PC-3 (cell line): ENCODE measurements at regions not wholly inside any gene's neighbourhood (a gene's known extent, or its start where the extent isn't known, plus 50 kb on each side); places are given as distances from the start of the nearest gene placed in this dataset.

Experiments
- ATAC-seq: fragments of 200-7000 bp; cut with Tn5 transposase; 2 replicates; pipeline ENCODE4 v1.9.1; 2020; ENCODE audit warnings: mild to moderate bottlenecking, moderate library complexity
- BruUV-seq: library from RNA; stranded (reverse); fragments of 400-500 nt; replicated peaks from 2 replicates; lab custom pipeline; 2021; lab: Mats Ljungman, UMichigan
- CTCF ChIA-PET: fragments of 300-600 bp; sonication (Branson Sonifier 250); formaldehyde crosslinking; loops from one replicate; lab custom pipeline; 2022; ENCODE audit warnings: antibody characterized with exemption; lab: Charles Lee
- POLR2A ChIA-PET: fragments of 300-600 bp; sonication (Branson Sonifier 250); formaldehyde crosslinking; loops from one replicate; lab custom pipeline; 2022; ENCODE audit warnings: antibody characterized with exemption; ENCODE audit not compliant: unreplicated experiment; lab: Charles Lee
- DNase-seq: peaks from one replicate; pipeline ENCODE4 v3.0.0-alpha.2; 2015
- H2AFZ ChIP-seq: fragments of 300-600 bp; sonication (generic); 2 replicates; pipeline ENCODE4 v1.6.0; 2016; ENCODE audit warnings: antibody characterized with exemption, low read length
- H3F3A ChIP-seq: fragments of 300-600 bp; sonication (generic); one replicate; pipeline ENCODE4 v1.6.0; 2017; ENCODE audit warnings: antibody characterized with exemption, low read length, control low read depth, mild to moderate bottlenecking; ENCODE audit not compliant: unreplicated experiment
- H3K27ac ChIP-seq: fragments of 300-600 bp; sonication (generic); 2 replicates; pipeline ENCODE4 v1.5.1; 2016; ENCODE audit warnings: mild to moderate bottlenecking, low read length
- H3K27me3 ChIP-seq: fragments of 300-600 bp; sonication (generic); 2 replicates; pipeline ENCODE4 v1.6.1; 2016; ENCODE audit warnings: low read length, mixed read lengths
- H3K36me3 ChIP-seq: fragments of 300-600 bp; sonication (generic); 2 replicates; pipeline ENCODE4 v1.6.1; 2016; ENCODE audit warnings: low read depth, mixed run types, low read length, mixed read lengths
- H3K4me1 ChIP-seq: fragments of 300-600 bp; sonication (generic); 2 replicates; pipeline ENCODE4 v1.5.1; 2016; ENCODE audit warnings: low read length; ENCODE audit not compliant: insufficient read depth
- H3K4me2 ChIP-seq: fragments of 300-600 bp; sonication (generic); 2 replicates; pipeline ENCODE4 v1.6.0; 2016; ENCODE audit warnings: low read length
- H3K4me3 ChIP-seq: fragments of 300-600 bp; sonication (generic); 2 replicates; pipeline ENCODE4 v1.5.1; 2016; ENCODE audit warnings: mild to moderate bottlenecking, low read length, mixed read lengths
- H3K79me2 ChIP-seq: fragments of 300-600 bp; sonication (generic); 2 replicates; pipeline ENCODE4 v1.6.1; 2017; ENCODE audit warnings: low read length, mixed read lengths
- H3K9ac ChIP-seq: fragments of 300-600 bp; sonication (generic); 2 replicates; pipeline ENCODE4 v1.6.0; 2016; ENCODE audit warnings: mild to moderate bottlenecking, low read length
- H3K9me2 ChIP-seq: fragments of 300-600 bp; sonication (generic); replicated peaks from 2 replicates; pipeline ENCODE4 v1.6.1; 2016; ENCODE audit warnings: mixed run types, low read length, mixed read lengths
- H3K9me3 ChIP-seq: fragments of 300-600 bp; sonication (generic); 2 replicates; pipeline ENCODE4 v1.6.1; 2016; ENCODE audit warnings: low read length, mixed read lengths
- H4K20me1 ChIP-seq: fragments of 300-600 bp; sonication (generic); 2 replicates; pipeline ENCODE4 v1.6.1; 2016; ENCODE audit warnings: low read length, mixed read lengths
- CTCF ChIP-seq: fragments of 300-600 bp; sonication (generic); conservative IDR thresholded peaks from 2 replicates; pipeline ENCODE4 v1.5.1; 2017; ENCODE audit warnings: antibody characterized with exemption, low read depth, mild to moderate bottlenecking, low read length
- EZH2 ChIP-seq: fragments of 300-600 bp; sonication (generic); IDR thresholded peaks from one replicate; pipeline ENCODE4 v1.6.1; 2017; ENCODE audit warnings: antibody characterized with exemption, mild to moderate bottlenecking, low read length; ENCODE audit not compliant: unreplicated experiment
- EZH2phosphoT487 ChIP-seq: fragments of 300-600 bp; sonication (generic); IDR thresholded peaks from 2 replicates; pipeline ENCODE4 v1.6.1; 2018; ENCODE audit warnings: mild to moderate bottlenecking, antibody characterized with exemption, low read length, borderline replicate concordance
- intact Hi-C: fragments of 100-400 bp; cut with micrococcal nuclease; formaldehyde crosslinking; loops from 2 replicates; pipeline ENCODE4 v1.9.0; 2023

DNA sequence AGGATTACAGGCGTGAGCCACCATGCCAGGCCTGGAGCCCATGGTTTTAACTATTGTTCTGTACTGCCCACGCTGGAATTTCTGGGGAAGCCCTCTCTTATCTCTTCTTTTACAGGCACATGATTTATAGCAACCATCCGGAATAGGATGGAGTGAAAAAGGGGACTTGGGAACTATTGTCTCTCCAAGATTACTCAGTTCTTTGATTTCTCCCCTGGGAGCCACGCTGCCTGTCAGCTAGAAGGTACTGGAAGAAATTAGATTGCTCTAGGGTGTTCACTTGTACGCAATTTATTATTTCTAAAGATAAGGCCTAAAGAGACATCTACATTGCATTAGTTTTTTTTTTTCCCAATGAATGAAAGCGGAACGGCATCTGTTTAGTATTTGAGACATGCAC, 65.6 kb upstream of the PTPRJ start:
- ChIA-PET POLR2A (no interaction called here), CTCF (no interaction called here)

DNA sequence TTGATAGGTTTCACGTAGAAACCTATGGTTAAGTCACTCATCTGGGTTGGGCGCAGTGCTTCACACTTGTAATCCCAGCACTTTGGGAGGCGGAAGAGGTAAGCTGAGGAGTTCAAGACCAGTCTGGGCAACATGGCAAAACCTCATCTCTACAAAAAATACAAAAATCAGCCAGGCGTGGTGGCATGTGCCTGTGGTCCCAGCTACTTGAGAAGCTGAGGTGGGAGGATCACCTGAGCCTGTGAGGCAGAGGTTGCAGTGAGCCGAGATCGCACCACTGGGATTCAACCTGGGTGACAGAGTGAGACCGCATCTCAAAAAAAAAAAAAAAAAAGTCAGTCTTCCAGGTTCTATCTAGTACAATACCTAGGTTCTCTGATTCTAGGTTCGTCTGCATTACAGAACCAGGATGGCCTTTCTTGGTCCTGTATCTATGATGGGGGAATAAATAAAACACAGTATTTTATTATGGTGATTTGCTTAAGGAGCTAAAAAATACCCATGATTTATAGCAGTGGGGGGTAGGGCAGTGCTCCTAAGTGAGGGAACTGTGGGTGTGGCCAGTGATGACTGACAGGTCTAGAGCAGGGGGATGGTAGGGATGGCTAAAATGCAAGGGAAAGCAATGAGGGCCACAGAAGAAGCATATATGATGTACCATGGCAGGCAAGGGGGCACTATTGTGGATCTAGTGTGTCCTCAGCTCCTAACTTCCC, 65.5 kb upstream of the NUP160 start:
- Histone ChIP-seq H3K4me2 (no peak overlapping the region), H3K4me3 (no peak overlapping the region), H3K36me3 (no peaks in the 10 kb centered on the region), H3K9ac (no peak overlapping the region), H3K9me3 (no peaks in the 10 kb centered on the region), H4K20me1 (no peaks in the 10 kb centered on the region), H3K9me2 (no peaks in the 10 kb centered on the region), H2AFZ (no peak overlapping the region), H3K27ac (no peak overlapping the region), H3K79me2 (no peaks in the 10 kb centered on the region), H3K4me1 (no peaks in the 10 kb centered on the region), H3K27me3 (no peaks in the 10 kb centered on the region), H3F3A (no peaks in the 10 kb centered on the region)
- intact Hi-C loops, result no loop called here
- DNase-seq (no peak), ATAC-seq (no peak)
- ChIA-PET POLR2A (no interaction called here), CTCF (interaction anchor here (0.6 kb wide), 1 partner anchor 11 kb away, joined by 3 read pairs; no protein-coding TSS in a partner anchor)
- no TSS peak for BruUV-seq
- TF ChIP-seq CTCF (no peak), EZH2 (no peak), EZH2phosphoT487 (no peak)

More for the DNA sequence above, 65.6 kb upstream of the PTPRJ start:
- H4K20me1 ChIP-seq, result no peaks in the 10 kb centered on the region
- no TSS peak for BruUV-seq
- no peak overlapping the region for H3K9ac ChIP-seq
- no peaks in the 10 kb centered on the region for H3K27me3 ChIP-seq
- H3K4me3 ChIP-seq, result no peak overlapping the region
- no peaks in the 10 kb centered on the region for H3K9me3 ChIP-seq
- H3F3A ChIP-seq, result no peaks in the 10 kb centered on the region
- H3K9me2 ChIP-seq, result no peaks in the 10 kb centered on the region
- no peaks in the 10 kb centered on the region for H3K36me3 ChIP-seq
- H2AFZ ChIP-seq, result no peak overlapping the region
- DNase-seq (no peak), ATAC-seq (no peak)
- peaks cover 9% of the 10 kb centered on the region for H3K4me1 ChIP-seq
- TF ChIP-seq EZH2phosphoT487 (no peak), CTCF (no peak), EZH2 (no peak)
- no peaks in the 10 kb centered on the region for H3K79me2 ChIP-seq
- intact Hi-C loops, result no loop called here
- H3K4me2 ChIP-seq, result no peak overlapping the region
- H3K27ac ChIP-seq, result no peak overlapping the region

DNA sequence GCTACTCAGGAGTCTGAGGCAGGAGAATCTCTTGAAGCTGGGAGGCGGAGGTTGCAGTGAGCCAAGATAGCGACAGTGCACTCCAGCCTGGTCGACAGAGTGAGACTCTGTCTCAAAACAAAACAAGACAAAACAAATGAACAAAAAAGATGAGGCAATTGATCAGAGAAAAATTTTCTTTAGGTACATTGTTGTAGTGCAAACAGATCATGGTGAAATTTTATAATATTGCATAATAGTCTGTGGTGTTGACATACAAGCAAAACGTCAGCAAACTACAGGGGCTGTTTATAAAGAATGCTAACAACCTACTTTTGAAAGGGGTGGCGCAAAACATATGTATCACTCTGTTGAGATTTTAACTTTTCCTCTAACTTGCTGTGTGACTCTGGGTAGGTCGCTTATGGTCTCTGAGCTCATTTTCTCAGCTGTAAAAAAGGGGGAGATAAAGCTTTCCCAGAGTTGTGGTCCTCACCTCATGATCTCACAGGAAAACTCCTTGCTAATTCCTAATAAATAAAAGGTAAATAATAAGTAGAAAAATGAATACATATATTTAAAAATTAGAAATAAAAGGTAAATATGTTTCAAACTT, 64.8 kb upstream of the NUP160 start:
- Histone ChIP-seq H3K4me1 (no peaks in the 10 kb centered on the region), H2AFZ (no peak overlapping the region), H3K79me2 (no peaks in the 10 kb centered on the region), H3K9me2 (no peaks in the 10 kb centered on the region), H3K36me3 (no peaks in the 10 kb centered on the region), H4K20me1 (no peaks in the 10 kb centered on the region), H3K27ac (no peak overlapping the region), H3K4me3 (no peak overlapping the region), H3K27me3 (no peaks in the 10 kb centered on the region), H3F3A (no peaks in the 10 kb centered on the region), H3K4me2 (no peak overlapping the region), H3K9ac (no peak overlapping the region), H3K9me3 (no peaks in the 10 kb centered on the region)
- no peak for ATAC-seq
- BruUV-seq, result no TSS peak
- POLR2A ChIA-PET, result no interaction called here
- intact Hi-C loops, result no loop called here
- no peak for DNase-seq
- CTCF ChIA-PET, result no interaction called here
- TF ChIP-seq EZH2phosphoT487, result no peak
- no peak for TF ChIP-seq CTCF
- TF ChIP-seq EZH2, result no peak
